AG09309 (cell line): ENCODE measurements at regions not wholly inside any gene's neighbourhood (a gene's known extent, or its start where the extent isn't known, plus 50 kb on each side); places are given as distances from the start of the nearest gene placed in this dataset.

Experiments
- DNase-seq: peaks from one replicate; pipeline ENCODE4 v3.0.0-alpha.2; 2010; ENCODE audit warnings: low read depth
- H3K4me3 ChIP-seq: 2 replicates; pipeline ENCODE4 v1.5.1; 2011; ENCODE audit warnings: mild to moderate bottlenecking, low read depth, low read length, moderate library complexity; ENCODE audit not compliant: control insufficient read depth
- CTCF ChIP-seq: IDR thresholded peaks from 2 replicates; pipeline ENCODE4 v1.5.1; 2011; ENCODE audit warnings: mild to moderate bottlenecking, low read depth, low read length, inconsistent platforms; ENCODE audit not compliant: insufficient read depth, control insufficient read depth; ENCODE audit errors: missing control alignments

DNA sequence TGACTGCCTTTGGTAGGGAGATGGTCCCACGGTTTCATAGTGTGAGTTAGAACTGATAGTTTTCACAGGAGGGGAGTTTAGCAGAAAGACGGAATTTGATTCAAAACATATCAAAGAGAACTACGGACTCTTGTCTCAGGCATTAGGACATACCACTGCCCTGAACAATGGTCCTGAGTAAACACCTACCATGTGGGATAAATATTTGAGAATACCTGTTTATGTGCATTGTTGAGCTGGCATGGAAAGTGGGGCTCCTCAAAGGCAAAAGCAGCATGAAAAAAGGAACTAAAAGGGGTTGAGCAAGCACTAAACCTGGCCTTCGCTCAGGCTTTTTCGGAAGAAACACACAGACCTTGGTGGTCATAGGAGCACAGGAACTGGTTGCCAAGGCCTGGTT, 144.4 kb downstream of the ZNF621 start:
- TF ChIP-seq CTCF, result no peak
- H3K4me3 ChIP-seq, result no peak overlapping the region
- no peak for DNase-seq

- no peak for TF ChIP-seq CTCF
- DNase-seq, result no peak
- H3K4me3 ChIP-seq, result no peak overlapping the region
Observed at GRCh38 chr3:40672861-40673260, 148.1 kb downstream of the ZNF621 start.

- H3K4me3 ChIP-seq, result no peak overlapping the region
- DNase-seq, result no peak
- no peak for TF ChIP-seq CTCF
Observed at GRCh38 chr3:40677321-40677720, 152.6 kb downstream of the ZNF621 start.

DNA sequence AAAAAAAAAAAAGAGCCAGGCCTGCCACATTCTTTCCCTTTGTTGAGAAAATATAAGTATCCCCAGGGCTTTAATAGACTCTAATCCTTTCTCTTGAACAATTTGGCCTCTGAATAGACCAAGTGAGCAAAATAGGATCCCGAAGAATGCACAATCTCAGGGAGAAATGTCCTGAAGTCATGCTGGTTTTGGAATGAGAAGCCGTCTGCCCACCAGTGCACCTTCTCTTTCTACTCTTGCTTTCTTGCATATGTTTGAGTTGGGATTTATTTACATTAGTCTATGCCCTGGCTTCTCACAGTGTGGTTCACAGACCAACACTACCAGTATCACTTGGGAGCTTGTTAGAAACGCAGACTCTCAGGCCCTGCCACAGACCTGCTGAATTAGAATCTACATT, 153.0 kb downstream of the ZNF621 start:
- DNase-seq, result no peak
- no peak for TF ChIP-seq CTCF
- no peak overlapping the region for H3K4me3 ChIP-seq

DNA sequence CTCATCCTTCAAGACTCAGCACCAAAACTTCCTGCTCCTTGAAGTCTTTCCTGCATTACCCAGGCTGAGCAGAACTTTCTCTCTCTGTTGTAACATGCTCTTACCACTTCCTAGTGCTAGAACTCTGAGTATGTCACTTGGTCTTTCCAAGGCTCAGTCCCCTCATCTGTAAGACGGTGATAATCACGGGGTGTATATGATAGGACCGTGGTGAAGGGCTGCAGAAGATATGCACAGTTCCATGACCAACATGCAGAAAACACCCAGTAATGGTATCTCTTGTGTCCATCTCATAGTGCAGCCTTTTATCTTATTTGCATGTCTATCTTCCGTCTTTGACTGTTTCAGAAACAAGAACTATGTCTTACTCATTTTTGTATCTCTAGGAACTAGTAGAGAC, 154.5 kb downstream of the ZNF621 start:
- H3K4me3 ChIP-seq, result no peak overlapping the region
- no peak for TF ChIP-seq CTCF
- no peak for DNase-seq

GRCh38 chr3:40680685-40681657, 156.2 kb downstream of the ZNF621 start:
- no peak overlapping the region for H3K4me3 ChIP-seq
- DNase-seq, result no peak
- no peak for TF ChIP-seq CTCF

DNA sequence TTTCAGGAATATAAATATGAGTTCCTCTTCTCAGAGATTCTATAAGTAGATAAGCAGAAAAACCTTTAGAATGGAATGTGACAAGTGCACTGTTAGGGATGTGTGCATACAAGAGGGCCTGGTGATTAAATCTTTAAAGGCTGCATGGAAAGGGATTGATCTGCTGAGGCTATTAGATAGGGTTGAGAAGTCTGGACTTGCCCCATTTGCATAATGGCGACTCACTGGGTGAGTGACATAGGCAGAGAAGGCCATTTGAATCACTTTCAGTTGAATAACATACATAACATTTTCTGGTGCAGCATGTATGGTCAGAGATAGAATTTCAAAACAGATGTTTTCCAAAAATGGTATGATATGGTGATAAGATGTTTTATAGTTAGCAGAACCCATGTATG, 156.9 kb downstream of the ZNF621 start:
- DNase-seq, result no peak
- no peak for TF ChIP-seq CTCF
- H3K4me3 ChIP-seq, result no peak overlapping the region
